GM19328 (cell line): ENCODE measurements at regions not wholly inside any gene's neighbourhood (a gene's known extent, or its start where the extent isn't known, plus 50 kb on each side); places are given as distances from the start of the nearest gene placed in this dataset.
"Not testable (repeated sequence)": the region's sequence is repeated elsewhere in the genome, so short reads cannot be mapped to it uniquely, and the experiment has no call there.

ENCODE experiments used
- ATAC-seq: cut with Tn5 transposase; IDR thresholded peaks from one replicate; pipeline ENCODE4 v1.9.1; 2021; ENCODE audit warnings: mild to moderate bottlenecking, moderate library complexity; ENCODE audit not compliant: unreplicated experiment

DNA sequence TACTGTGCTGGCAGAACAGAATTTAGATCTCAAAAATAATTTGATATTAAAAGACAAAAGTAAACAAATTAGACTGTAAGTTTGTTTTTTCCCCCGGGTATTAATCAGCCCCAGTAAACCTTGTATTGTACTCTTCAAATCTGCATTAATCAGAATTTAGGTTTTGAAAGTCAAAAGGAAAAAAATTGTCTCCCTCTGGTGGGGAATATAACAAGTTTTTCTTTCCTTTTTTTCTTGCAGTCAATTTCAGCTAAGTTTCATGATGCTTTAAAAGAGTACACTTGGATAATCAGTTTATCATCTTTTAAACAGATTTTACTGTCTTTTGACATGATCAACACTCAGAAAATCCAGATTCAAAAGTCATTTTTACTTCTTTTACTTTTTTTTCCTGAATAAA lies 134.5 kb upstream of the PKN2 start:
- ATAC-seq, result no peak

- no peak for ATAC-seq
Observed at GRCh38 chr1:88552226-88552625, 131.8 kb upstream of the PKN2 start.

DNA sequence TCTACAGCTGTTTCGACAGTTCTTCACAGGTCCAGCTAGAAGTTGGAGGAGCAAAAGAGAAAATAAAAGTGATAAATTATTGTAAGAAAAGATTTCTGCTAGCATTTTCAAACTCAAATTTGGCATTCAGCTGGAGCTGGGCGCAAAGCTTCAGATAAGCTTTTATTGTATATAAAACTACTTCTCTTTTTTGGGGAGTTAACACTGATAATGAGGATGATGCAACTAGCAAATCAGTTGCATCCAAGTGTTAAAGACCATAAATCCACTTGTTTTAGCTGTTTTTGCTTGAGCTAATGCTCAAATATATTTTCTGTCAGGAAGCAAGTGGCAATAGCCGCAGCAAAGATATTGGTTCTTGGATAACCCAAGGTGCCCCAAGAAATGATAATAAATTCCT lies 127.1 kb upstream of the PKN2 start:
- ATAC-seq, result no peak

- ATAC-seq, result no peak
Observed at GRCh38 chr1:88560621-88561020, 123.5 kb upstream of the PKN2 start.

DNA sequence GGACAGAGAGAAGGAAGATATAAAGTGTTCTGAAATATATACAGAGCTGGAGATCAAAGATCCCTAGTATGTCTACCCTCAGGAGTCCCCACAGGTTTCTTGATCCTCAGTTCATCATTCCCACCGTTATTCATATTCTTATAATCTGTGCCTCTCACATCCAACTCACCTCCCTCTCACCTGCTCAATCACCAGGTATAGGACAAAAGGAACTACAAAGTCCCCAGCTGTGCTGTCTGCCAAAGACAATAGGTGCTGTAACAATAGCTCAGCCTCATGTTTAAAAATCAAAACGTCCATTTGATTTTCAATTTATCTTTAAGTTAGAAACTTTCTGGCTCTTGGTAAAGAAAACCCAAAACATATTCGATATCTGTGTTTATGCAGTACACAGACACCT lies 121.1 kb upstream of the PKN2 start:
- ATAC-seq, result no peak

DNA sequence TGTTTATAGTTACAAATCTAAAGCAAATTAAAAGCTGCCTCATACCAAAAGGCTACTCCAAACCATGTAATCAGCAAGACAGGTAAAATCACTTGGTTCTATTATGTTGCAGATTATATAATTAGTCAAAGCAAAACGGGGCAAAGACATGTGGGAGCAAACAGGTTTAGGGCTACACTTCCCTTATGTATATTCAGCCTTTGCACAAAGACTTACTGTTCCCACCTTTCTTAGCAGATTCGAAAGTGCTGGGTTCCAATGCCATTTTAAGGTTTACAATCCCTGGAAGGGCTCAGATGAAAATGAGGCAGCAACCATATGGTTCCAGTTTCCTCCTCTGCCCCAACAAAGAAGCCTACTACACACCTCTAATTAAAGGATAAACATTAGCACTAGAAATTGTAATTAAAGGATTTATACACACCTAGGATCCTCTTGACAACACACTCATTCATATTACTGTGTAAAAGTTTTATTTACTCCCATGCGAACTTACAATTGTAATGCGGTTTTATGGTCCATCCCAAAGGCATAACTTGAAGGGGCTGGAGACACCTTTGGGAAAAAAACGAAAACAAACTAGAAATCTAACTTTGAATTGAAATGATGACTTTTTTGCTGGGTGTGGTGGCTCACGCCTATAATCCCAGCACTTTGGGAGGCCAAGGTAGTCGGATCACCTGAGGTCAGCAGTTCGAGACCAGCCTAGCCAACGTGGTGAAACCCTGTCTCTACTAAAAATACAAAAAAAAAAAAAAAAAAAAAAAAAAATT lies 117.3 kb upstream of the PKN2 start:
- no peak for ATAC-seq

DNA sequence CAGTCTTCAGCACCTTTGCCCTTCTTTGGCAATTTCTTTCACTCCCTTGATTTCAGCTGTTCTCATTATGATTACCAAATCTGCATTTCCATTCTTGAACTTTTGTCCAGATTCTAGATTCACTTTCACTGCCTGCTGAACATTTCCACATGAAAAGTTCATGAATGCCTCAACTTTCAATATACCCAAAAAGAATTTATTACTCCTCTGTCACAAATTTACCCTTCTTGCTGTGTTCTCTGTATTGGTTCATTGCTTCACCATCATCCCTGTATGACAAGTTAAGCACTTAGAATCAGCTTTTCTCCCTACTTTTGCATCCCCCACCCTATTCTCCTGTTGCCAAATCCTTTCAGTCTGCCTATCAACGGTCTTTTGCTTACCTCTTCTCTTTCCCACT lies 112.6 kb upstream of the PKN2 start:
- ATAC-seq, result no peak

DNA sequence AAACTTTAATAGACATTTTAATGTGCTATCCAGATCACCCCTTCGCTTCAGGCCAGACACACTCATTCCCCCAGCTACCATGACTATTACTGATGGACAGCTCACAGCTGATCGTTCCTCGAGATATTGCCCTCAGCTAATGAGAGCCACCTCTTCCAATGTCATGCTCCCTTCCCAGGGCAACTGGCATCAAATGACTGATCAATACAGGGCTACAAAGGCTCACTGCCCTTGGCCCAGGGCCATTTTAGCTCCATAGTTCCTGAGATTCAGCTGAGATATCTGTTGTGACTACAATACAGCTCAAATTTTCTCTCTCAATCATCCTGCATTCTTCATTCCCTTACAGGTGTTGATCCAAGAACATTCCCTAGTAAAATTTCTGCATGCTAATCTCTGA lies 104.5 kb upstream of the PKN2 start:
- ATAC-seq, result no peak

- no peak for ATAC-seq
Observed at GRCh38 chr1:88581703-88582102, 102.4 kb upstream of the PKN2 start.

- ATAC-seq, result no peak
Observed at GRCh38 chr1:88593358-88593757, 90.7 kb upstream of the PKN2 start.

- no peak for ATAC-seq
Observed at GRCh38 chr1:88595355-88596002, 88.6 kb upstream of the PKN2 start.

DNA sequence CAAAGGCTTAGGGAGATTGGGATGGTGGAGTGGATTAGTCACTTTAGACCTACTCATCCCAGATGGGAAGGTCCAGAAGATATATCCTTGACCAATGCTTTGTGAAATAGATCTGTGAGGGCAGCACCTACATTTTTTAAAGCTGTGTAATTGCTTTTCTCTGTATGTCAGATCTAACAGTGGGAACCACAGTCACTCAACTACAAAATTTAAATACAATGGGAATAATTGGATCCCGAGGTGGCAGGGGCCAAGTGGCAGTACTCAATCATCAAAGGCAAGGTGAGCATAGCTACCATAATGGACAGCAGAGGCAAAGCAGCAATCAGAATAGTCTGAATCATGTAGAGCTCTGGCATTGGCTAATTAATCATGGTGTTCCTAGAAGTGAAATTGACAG lies 86.1 kb upstream of the PKN2 start:
- ATAC-seq, result not testable (repeated sequence)

DNA sequence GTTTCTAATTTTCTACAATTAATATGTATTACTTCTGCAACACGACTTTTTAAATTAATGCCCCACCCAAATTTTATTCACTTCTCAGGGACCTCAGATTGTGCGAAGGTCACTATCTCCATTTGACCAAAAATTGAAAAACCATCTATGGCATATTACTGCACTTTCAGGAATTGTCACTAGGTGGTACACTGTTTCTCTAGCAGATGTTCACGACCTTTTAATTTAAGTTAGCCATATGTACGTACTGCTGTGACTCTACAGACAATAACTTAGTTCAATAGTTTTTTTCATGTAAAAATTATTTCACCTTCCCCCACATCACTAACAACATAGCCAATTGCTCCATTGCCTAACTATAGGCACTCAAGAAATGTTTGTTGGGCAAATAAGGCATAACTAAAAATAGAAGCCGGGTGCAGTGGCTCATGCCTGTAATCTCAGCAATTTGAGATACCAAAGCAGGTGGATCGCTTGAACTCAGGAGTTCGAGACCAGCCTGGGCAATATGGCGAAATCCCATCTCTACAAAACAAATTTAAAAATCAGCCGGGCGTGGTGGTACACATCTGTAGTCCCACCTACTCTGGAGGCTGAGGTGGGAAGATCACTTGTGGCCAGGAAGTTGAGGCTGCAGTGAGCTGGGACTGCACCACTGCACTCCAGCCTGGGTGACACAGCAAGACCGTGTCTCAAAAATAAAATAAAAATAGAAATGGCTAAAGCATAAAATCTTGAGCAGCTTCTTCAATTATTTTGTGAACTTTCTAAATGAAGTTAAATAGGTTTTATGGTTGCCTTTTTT lies 75.7 kb upstream of the PKN2 start:
- ATAC-seq, result no peak

- no peak for ATAC-seq
Observed at GRCh38 chr1:88609051-88609450, 75.0 kb upstream of the PKN2 start.

DNA sequence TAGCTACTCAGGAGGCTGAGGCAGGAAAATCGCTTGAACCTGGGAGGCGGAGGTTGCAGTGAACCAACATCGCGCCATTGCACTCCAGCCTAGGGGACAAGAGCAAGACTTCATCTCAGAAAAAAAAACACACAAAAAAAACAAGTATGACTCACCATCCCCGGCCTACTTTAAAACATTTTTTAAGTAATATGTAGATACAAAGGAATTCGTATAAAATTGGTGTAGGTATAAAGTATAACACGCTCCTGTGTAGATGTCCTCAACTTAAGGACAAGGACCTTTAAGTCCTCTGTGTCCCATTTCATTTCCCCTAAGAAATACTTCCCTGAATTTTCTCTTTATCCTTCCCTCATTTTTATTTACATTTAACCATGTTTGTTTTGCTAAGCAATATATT lies 73.4 kb upstream of the PKN2 start:
- no peak for ATAC-seq

- no peak for ATAC-seq
Observed at GRCh38 chr1:88612292-88612691, 71.8 kb upstream of the PKN2 start.

DNA sequence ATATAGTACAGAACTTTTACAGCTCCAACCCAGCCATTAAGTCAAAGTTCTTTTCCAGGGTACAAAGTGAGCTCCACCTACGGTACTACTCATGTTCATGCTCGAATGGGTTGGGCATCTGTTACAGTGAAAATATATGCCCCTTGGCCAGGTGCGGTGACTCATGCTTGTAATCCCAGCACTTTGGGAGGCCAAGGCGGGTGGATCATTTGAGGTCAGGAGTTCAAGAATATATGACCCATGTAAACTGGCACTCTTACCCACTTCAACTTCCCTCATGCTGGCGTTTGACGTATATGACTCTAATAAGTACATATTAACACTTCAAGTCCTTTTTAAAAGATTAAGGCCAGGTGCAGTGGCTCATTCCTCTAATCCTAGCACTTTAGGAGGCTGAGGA lies 71.3 kb upstream of the PKN2 start:
- no peak for ATAC-seq

DNA sequence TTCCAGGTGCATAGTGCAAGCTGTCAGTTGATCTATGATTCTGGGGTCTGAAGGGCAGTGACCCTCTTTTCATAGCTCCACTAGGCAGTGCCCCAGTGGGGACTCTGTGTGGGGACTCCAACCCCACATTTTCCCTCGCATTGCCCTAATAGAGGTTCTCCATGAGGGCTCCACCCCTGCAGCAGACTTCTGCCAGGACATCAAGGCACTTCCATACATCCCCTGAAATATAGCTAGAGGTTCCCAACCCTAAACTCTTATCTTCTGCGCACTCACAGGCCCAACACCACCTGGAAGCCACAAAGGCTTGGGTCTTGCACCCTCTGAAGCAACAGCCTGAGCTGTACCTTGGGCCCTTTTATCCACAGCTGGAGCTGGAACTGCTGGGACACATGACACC lies 65.7 kb upstream of the PKN2 start:
- no peak for ATAC-seq

DNA sequence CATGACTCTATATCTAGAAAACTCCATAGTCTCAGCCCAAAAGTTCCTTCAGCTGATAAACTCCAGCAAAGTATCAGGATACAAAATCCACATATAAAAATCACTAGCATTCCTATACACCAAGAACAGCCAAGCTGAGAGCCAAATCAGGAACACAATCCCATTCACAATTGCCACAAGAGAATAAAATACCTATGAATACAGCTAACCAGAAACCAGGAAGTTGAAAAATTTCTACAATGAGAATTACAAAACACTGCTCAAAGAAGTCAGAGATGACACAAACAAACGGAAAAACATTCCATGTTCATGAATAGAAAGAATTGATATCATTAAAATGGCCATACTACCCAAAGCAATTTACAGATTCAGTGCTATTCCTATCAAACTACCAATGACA lies 61.0 kb upstream of the PKN2 start:
- not testable (repeated sequence) for ATAC-seq
